ENCODE measurements at regions not wholly inside any gene's neighbourhood (a gene's known extent, or its start where the extent isn't known, plus 50 kb on each side); places are given as distances from the start of the nearest gene placed in this dataset.

- no peak for TF ChIP-seq MAX (IDR thresholded peaks at IDR 0.05)
- no peak for TF ChIP-seq EP300 (IDR thresholded peaks at IDR 0.05; ENCODE audit: borderline replicate concordance)
- TF ChIP-seq REST (IDR thresholded peaks at IDR 0.05; ENCODE audit: low read depth): no peak
- no peak for TF ChIP-seq CEBPB (IDR thresholded peaks at IDR 0.05)
- TF ChIP-seq CREB1 (IDR thresholded peaks at IDR 0.05; ENCODE audit: low read depth): no peak
- TF ChIP-seq USF1 (IDR thresholded peaks at IDR 0.05): no peak
- no peak for TF ChIP-seq TEAD4 (IDR thresholded peaks at IDR 0.05)
- no peak for TF ChIP-seq YY1 (IDR thresholded peaks at IDR 0.05; ENCODE audit: low read depth)
- no peak for TF ChIP-seq RAD21 (IDR thresholded peaks at IDR 0.05; ENCODE audit: low read depth)
These were observed 216.1 kb upstream of the STEAP4 start for GRCh38 chr7:88522771-88523293.
